ENCODE measurements at regions not wholly inside any gene's neighbourhood (a gene's known extent, or its start where the extent isn't known, plus 50 kb on each side); places are given as distances from the start of the nearest gene placed in this dataset.
A peak's percentile ranks its signal among the peaks of the same experiment; 100 is the strongest.

- no peak for TF ChIP-seq CTCF (IDR thresholded peaks at IDR 0.05)
- H3K4me3 ChIP-seq, result no peak overlapping the region
- no peak for FAIRE-seq
- H3K36me3 ChIP-seq, result no peaks in the 10 kb centered on the region
- no peak overlapping the region for H3K27ac ChIP-seq
- peak in 5 of 6 donors; percentile 75 to 84 (median 80) for DNase-seq
- peak; percentile 86 to 93 (median 92) for ATAC-seq
- H3K9me3 ChIP-seq, result no peaks in the 10 kb centered on the region
- H3K27me3 ChIP-seq, result peaks cover 0 to 7% (median 0%) of the 10 kb centered on the region in 4 donors
- 11 to 44% methylated on average over 5 of the region's 5 CpGs for WGBS, 2 donors
- intact Hi-C loops (cut with DNase I), result no loop called here
- peaks cover 0 to 5% (median 4%) of the 10 kb centered on the region in 3 donors for H3K4me1 ChIP-seq
Measured at GRCh38 chrX:110421500-110422455, 63.1 kb downstream of the RTL9 start.

GRCh38 chrX:110425222-110426154, 66.8 kb downstream of the RTL9 start:
- FAIRE-seq, result no peak

GRCh38 chrX:110426155-110426504, 67.5 kb downstream of the RTL9 start:
- TF ChIP-seq CTCF (IDR thresholded peaks at IDR 0.05), result no peak
- Histone ChIP-seq H3K9me3 (no peaks in the 10 kb centered on the region), H3K4me3 (no peak overlapping the region), H3K4me1 (peaks cover 0 to 5% (median 4%) of the 10 kb centered on the region in 3 donors), H3K27ac (no peak overlapping the region), H3K36me3 (no peaks in the 10 kb centered on the region), H3K27me3 (peaks cover 0 to 7% (median 0%) of the 10 kb centered on the region in 4 donors)
- ATAC-seq (no peak), DNase-seq (no peak), FAIRE-seq (no peak)
- intact Hi-C loops (cut with DNase I), result no loop called here
- WGBS, 2 donors, result 70 to 87% methylated on average over 6 of the region's 6 CpGs

More at GRCh38 chrX:110425222-110426154, 66.8 kb downstream of the RTL9 start:
- Histone ChIP-seq H3K4me1 (peaks cover 0 to 5% (median 4%) of the 10 kb centered on the region in 3 donors), H3K4me3 (no peak overlapping the region), H3K9me3 (no peaks in the 10 kb centered on the region), H3K27ac (no peak overlapping the region), H3K27me3 (peaks cover 0 to 7% (median 0%) of the 10 kb centered on the region in 4 donors), H3K36me3 (no peaks in the 10 kb centered on the region)
- intact Hi-C loops (cut with DNase I), result no loop called here
- DNase-seq (no peak), ATAC-seq (no peak)
- TF ChIP-seq CTCF (IDR thresholded peaks at IDR 0.05), result no peak
- WGBS, 2 donors, result 88 to 92% methylated on average over 9 of the region's 9 CpGs

GRCh38 chrX:110427076-110427475, 68.4 kb downstream of the RTL9 start:
- no peak for FAIRE-seq
- Histone ChIP-seq H3K27me3 (peaks cover 0 to 7% (median 0%) of the 10 kb centered on the region in 4 donors), H3K9me3 (no peaks in the 10 kb centered on the region), H3K27ac (no peak overlapping the region), H3K36me3 (no peaks in the 10 kb centered on the region), H3K4me1 (peaks cover 0 to 5% (median 0%) of the 10 kb centered on the region in 3 donors), H3K4me3 (no peak overlapping the region)
- DNase-seq, result no peak
- no peak for TF ChIP-seq CTCF (IDR thresholded peaks at IDR 0.05)
- no peak for ATAC-seq
- WGBS, 2 donors, result 72 to 95% methylated on average over 1 of the region's 1 CpG
- intact Hi-C loops (cut with DNase I), result no loop called here

All from pancreas (tissue), 10 donors.